ENCODE measurements at regions not wholly inside any gene's neighbourhood (a gene's known extent, or its start where the extent isn't known, plus 50 kb on each side); places are given as distances from the start of the nearest gene placed in this dataset.

DNA sequence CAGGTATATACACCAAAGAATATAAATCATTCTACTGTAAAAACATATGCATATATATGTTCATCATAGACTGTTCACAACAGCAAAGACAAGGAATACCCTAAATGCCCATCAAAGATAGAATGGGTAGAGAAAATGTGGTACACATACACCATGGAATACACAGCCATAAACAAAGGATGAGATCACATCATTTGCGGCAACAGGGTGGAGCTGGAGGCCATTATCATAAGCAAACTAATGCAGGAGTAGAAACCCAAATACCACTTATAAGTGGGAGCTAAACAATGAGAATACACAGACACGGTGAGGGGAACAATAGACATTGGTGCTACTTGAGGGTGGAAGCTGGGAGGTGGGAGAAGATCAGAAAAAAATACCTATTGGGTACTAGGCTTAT is 117.6 kb downstream of the COX7C start:
- Histone ChIP-seq H3K36me3 (no peaks in the 10 kb centered on the region), H3K27me3 (no peaks in the 10 kb centered on the region), H3K9me3 (peaks cover 0 to 45% (median 3%) of the 10 kb centered on the region in 4 donors), H3K4me3 (no peak overlapping the region), H3K27ac (no peak overlapping the region), H3K4me1 (no peaks in the 10 kb centered on the region)
- no peak for DNase-seq (ENCODE audit: low spot score in 2 of 2)
- TF ChIP-seq EP300 (IDR thresholded peaks at IDR 0.05) (no peak), CTCF (IDR thresholded peaks at IDR 0.05) (no peak)
- WGBS, 2 donors = 81 to 93% methylated on average over 2 of the region's 2 CpGs

GRCh38 chr5:86737579-86737978 is 119.8 kb downstream of the COX7C start:
- H3K27me3 ChIP-seq = no peaks in the 10 kb centered on the region
- H3K9me3 ChIP-seq = peaks cover 0 to 30% (median 0%) of the 10 kb centered on the region in 4 donors
- TF ChIP-seq CTCF (IDR thresholded peaks at IDR 0.05) = no peak
- no peak for TF ChIP-seq EP300 (IDR thresholded peaks at IDR 0.05)
- no peak for TF ChIP-seq POLR2A (IDR thresholded peaks at IDR 0.05)
- DNase-seq (ENCODE audit: low spot score in 2 of 2) = no peak
- H3K27ac ChIP-seq = no peak overlapping the region
- no peak overlapping the region for H3K4me3 ChIP-seq
- 83% methylated on average over 1 of the region's 1 CpG for WGBS, 2 donors
- no peaks in the 10 kb centered on the region for H3K36me3 ChIP-seq
- H3K4me1 ChIP-seq = no peaks in the 10 kb centered on the region

DNA sequence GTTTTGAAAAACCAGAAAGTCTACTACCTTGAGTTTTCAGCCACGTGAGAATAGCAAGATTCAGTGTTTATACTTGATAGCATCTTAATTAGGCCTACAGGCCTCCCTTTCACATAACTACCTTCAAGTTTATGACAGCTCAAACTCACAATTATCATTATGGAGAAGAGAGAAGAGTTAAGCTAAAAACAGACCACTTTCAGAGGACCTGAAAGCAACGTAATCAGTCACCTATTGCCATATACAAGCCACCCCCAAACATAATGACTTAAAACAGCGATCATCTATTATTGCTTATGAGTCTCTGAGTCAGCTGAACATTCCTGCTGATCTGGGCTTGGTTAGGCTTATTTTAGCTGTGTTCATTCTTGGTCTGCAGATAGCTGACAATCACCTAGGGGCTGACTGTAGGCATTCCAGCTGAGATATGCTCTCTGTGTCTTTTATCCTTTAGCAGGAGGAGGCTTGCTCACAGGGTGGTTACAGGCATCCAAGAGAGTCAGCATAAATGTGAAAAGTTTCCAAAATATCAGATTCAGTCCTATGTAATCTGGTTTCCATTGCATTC is 130.9 kb downstream of the COX7C start:
- DNase-seq (ENCODE audit: low spot score in 2 of 2) = no peak
- Histone ChIP-seq H3K4me3 (no peak overlapping the region), H3K36me3 (no peaks in the 10 kb centered on the region), H3K27me3 (no peaks in the 10 kb centered on the region), H3K4me1 (no peaks in the 10 kb centered on the region), H3K27ac (no peak overlapping the region), H3K9me3 (no peaks in the 10 kb centered on the region)
- TF ChIP-seq POLR2A (IDR thresholded peaks at IDR 0.05) (no peak), EP300 (IDR thresholded peaks at IDR 0.05) (no peak), CTCF (IDR thresholded peaks at IDR 0.05) (no peak)
- WGBS, 2 donors = 44 to 62% methylated on average over 3 of the region's 3 CpGs

GRCh38 chr5:86749841-86750240 is 132.1 kb downstream of the COX7C start:
- Histone ChIP-seq H3K9me3 (no peaks in the 10 kb centered on the region), H3K4me1 (no peaks in the 10 kb centered on the region), H3K27ac (no peak overlapping the region), H3K27me3 (no peaks in the 10 kb centered on the region), H3K4me3 (no peak overlapping the region), H3K36me3 (no peaks in the 10 kb centered on the region)
- TF ChIP-seq CTCF (IDR thresholded peaks at IDR 0.05) (no peak), EP300 (IDR thresholded peaks at IDR 0.05) (no peak), POLR2A (IDR thresholded peaks at IDR 0.05) (no peak)
- DNase-seq (ENCODE audit: low spot score in 2 of 2) = no peak

GRCh38 chr5:86756839-86757238 is 139.1 kb downstream of the COX7C start:
- 94 to 95% methylated on average over 1 of the region's 1 CpG for WGBS, 2 donors
- H3K27me3 ChIP-seq = no peaks in the 10 kb centered on the region
- no peak overlapping the region for H3K4me3 ChIP-seq
- no peaks in the 10 kb centered on the region for H3K4me1 ChIP-seq
- H3K36me3 ChIP-seq = no peaks in the 10 kb centered on the region
- DNase-seq (ENCODE audit: low spot score in 2 of 2) = no peak
- TF ChIP-seq CTCF (IDR thresholded peaks at IDR 0.05) (no peak), EP300 (IDR thresholded peaks at IDR 0.05) (no peak), POLR2A (IDR thresholded peaks at IDR 0.05) (no peak)
- no peak overlapping the region for H3K27ac ChIP-seq
- no peaks in the 10 kb centered on the region for H3K9me3 ChIP-seq
